Neuron (in vitro differentiated cells): ENCODE measurements at regions not wholly inside any gene's neighbourhood (a gene's known extent, or its start where the extent isn't known, plus 50 kb on each side); places are given as distances from the start of the nearest gene placed in this dataset.

Source experiments
- H2AFZ ChIP-seq: one replicate; pipeline ENCODE4 v1.6.1; 2013; ENCODE audit warnings: low read depth, mild to moderate bottlenecking, inconsistent platforms, low read length, moderate library complexity
- H3K27me3 ChIP-seq: one replicate; pipeline ENCODE4 v1.6.1; 2013; ENCODE audit warnings: low read length; ENCODE audit not compliant: insufficient read depth
- H3K36me3 ChIP-seq: one replicate; pipeline ENCODE4 v1.6.1; 2013; ENCODE audit warnings: low read length; ENCODE audit not compliant: insufficient read depth
- H3K4me1 ChIP-seq: one replicate; pipeline ENCODE4 v1.6.1; 2013; ENCODE audit warnings: low read length; ENCODE audit not compliant: insufficient read depth
- H3K4me3 ChIP-seq: 2 replicates; pipeline ENCODE4 v1.5.1; 2013; ENCODE audit warnings: mild to moderate bottlenecking, low read length, moderate library complexity
- H3K9me3 ChIP-seq: one replicate; pipeline ENCODE4 v1.6.1; 2013; ENCODE audit warnings: low read length

- Histone ChIP-seq H2AFZ (no peak overlapping the region), H3K9me3 (no peaks in the 10 kb centered on the region), H3K36me3 (no peaks in the 10 kb centered on the region), H3K27me3 (no peaks in the 10 kb centered on the region), H3K4me1 (no peaks in the 10 kb centered on the region), H3K4me3 (no peak overlapping the region)
Observed at GRCh38 chr12:115223991-115224390, 540.0 kb upstream of the TBX3 start.

DNA sequence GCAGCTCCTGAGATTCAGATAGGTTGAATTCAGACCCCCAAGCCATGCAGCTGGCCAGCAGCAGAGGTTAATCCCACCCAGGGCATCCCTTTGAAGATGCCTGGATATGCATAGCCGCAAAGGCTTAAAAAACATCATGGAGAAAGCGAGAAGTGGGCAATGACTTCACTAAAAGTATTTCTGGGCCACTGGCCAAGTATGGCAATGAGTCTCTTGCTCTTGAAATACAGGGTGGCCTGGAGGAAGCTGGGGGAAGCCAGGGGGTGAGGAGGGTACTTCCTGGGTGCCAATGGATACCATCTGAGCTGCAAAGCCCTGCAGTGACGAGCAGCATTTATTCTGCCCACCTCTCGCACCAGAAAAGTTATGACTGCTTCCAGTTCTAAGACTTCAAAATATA, 539.3 kb upstream of the TBX3 start:
- Histone ChIP-seq H3K27me3 (no peaks in the 10 kb centered on the region), H3K4me1 (no peaks in the 10 kb centered on the region)

GRCh38 chr12:115222220-115222619, 538.2 kb upstream of the TBX3 start:
- H3K36me3 ChIP-seq: no peaks in the 10 kb centered on the region
- no peak overlapping the region for H2AFZ ChIP-seq
- no peaks in the 10 kb centered on the region for H3K4me1 ChIP-seq
- no peak overlapping the region for H3K4me3 ChIP-seq
- no peaks in the 10 kb centered on the region for H3K9me3 ChIP-seq
- H3K27me3 ChIP-seq: no peaks in the 10 kb centered on the region

More for the DNA sequence above, 539.3 kb upstream of the TBX3 start:
- Histone ChIP-seq H2AFZ (no peak overlapping the region), H3K9me3 (no peaks in the 10 kb centered on the region), H3K4me3 (no peak overlapping the region), H3K36me3 (no peaks in the 10 kb centered on the region)

DNA sequence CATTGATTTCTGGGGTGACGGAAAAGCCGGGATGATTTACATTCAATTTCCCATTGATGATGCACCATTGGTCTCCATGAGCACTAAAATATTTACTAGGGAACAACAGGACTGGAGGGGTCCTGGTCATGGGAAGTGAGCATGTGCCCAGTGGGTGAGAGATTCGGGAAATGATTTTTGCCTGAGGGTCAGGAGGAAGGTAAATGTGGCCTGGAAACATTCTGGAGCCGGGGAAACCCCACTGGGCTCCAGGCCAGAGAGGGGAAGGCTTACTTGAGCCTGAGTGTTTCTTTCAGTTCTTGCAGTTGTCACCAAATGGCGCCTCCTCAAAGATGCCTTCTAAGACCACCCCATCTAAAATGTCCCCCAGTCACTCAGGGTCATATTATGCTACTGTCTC, 532.3 kb upstream of the TBX3 start:
- no peaks in the 10 kb centered on the region for H3K9me3 ChIP-seq
- no peaks in the 10 kb centered on the region for H3K4me1 ChIP-seq
- no peaks in the 10 kb centered on the region for H3K36me3 ChIP-seq
- H3K4me3 ChIP-seq: no peak overlapping the region
- no peaks in the 10 kb centered on the region for H3K27me3 ChIP-seq
- no peak overlapping the region for H2AFZ ChIP-seq

- H3K4me3 ChIP-seq: no peak overlapping the region
- H3K27me3 ChIP-seq: no peaks in the 10 kb centered on the region
- no peaks in the 10 kb centered on the region for H3K36me3 ChIP-seq
- no peaks in the 10 kb centered on the region for H3K4me1 ChIP-seq
- H3K9me3 ChIP-seq: no peaks in the 10 kb centered on the region
- no peak overlapping the region for H2AFZ ChIP-seq
Observed at GRCh38 chr12:115215544-115215943, 531.6 kb upstream of the TBX3 start.

DNA sequence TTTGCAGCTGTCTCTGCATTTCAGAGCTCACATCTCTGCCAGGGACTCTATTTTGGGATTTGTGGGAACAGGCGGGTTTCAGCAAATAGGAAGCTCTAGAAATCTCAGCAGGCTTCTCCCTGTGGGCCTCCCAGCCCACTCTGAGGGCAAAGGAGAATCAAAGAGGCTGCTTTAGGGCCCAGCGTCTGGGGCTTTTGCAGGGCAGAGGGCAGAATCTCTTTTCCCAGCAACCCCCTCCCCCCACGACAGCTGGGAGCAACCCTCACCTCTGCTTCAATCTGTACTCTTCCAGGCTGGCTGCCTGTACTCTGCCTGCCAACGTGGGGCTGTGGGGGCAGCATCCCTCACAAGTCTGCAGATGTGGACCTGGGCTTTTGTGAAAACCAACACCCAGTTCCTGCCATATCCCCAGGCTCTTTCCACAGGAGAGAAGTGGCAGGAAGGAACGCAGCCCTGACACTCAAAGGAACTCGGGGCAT, 529.6 kb upstream of the TBX3 start:
- H3K27me3 ChIP-seq: no peaks in the 10 kb centered on the region
- H3K4me3 ChIP-seq: no peak overlapping the region
- no peak overlapping the region for H2AFZ ChIP-seq
- H3K4me1 ChIP-seq: no peaks in the 10 kb centered on the region
- H3K9me3 ChIP-seq: no peaks in the 10 kb centered on the region
- no peaks in the 10 kb centered on the region for H3K36me3 ChIP-seq

DNA sequence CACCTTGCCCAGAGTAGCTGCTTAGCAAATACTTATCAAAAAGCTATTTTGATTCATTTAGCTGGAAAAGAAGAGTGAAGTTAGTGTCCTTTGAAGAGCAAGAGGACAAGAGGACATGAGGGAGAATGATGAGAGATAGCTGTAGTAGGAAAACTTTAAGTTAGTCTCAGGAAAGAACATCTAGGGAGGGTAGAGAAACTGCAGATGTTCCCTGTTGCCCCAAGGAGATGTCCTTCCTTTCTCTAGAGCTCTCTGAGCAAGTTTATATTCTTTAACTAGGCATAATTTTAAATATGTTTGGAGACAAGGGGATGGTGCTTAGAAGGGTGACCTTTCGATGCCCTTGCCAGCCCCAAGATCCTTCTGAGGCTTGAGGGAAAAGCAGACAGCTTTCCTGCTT, 529.1 kb upstream of the TBX3 start:
- no peak overlapping the region for H3K4me3 ChIP-seq
- H3K9me3 ChIP-seq: no peaks in the 10 kb centered on the region
- H2AFZ ChIP-seq: no peak overlapping the region
- no peaks in the 10 kb centered on the region for H3K27me3 ChIP-seq
- H3K36me3 ChIP-seq: no peaks in the 10 kb centered on the region
- no peaks in the 10 kb centered on the region for H3K4me1 ChIP-seq

- H3K4me3 ChIP-seq: no peak overlapping the region
- H2AFZ ChIP-seq: no peak overlapping the region
- H3K36me3 ChIP-seq: no peaks in the 10 kb centered on the region
- H3K4me1 ChIP-seq: no peaks in the 10 kb centered on the region
- H3K9me3 ChIP-seq: no peaks in the 10 kb centered on the region
- H3K27me3 ChIP-seq: no peaks in the 10 kb centered on the region
Observed at GRCh38 chr12:115212356-115212755, 528.4 kb upstream of the TBX3 start.

GRCh38 chr12:115210533-115211252, 526.7 kb upstream of the TBX3 start:
- Histone ChIP-seq H3K4me1 (no peaks in the 10 kb centered on the region), H3K36me3 (no peaks in the 10 kb centered on the region), H3K4me3 (no peak overlapping the region), H3K27me3 (no peaks in the 10 kb centered on the region), H3K9me3 (no peaks in the 10 kb centered on the region), H2AFZ (no peak overlapping the region)

GRCh38 chr12:115209230-115209629, 525.3 kb upstream of the TBX3 start:
- Histone ChIP-seq H3K4me3 (no peak overlapping the region), H3K4me1 (no peaks in the 10 kb centered on the region), H3K27me3 (no peaks in the 10 kb centered on the region), H3K36me3 (no peaks in the 10 kb centered on the region), H3K9me3 (no peaks in the 10 kb centered on the region), H2AFZ (no peak overlapping the region)

GRCh38 chr12:115208098-115208497, 524.1 kb upstream of the TBX3 start:
- H3K4me1 ChIP-seq: no peaks in the 10 kb centered on the region
- H3K4me3 ChIP-seq: no peak overlapping the region
- no peaks in the 10 kb centered on the region for H3K27me3 ChIP-seq
- no peak overlapping the region for H2AFZ ChIP-seq
- no peaks in the 10 kb centered on the region for H3K9me3 ChIP-seq
- no peaks in the 10 kb centered on the region for H3K36me3 ChIP-seq

GRCh38 chr12:115207216-115207915, 523.4 kb upstream of the TBX3 start:
- no peaks in the 10 kb centered on the region for H3K27me3 ChIP-seq
- H3K9me3 ChIP-seq: no peaks in the 10 kb centered on the region
- no peaks in the 10 kb centered on the region for H3K36me3 ChIP-seq
- no peaks in the 10 kb centered on the region for H3K4me1 ChIP-seq
- H3K4me3 ChIP-seq: no peak overlapping the region
- H2AFZ ChIP-seq: no peak overlapping the region

- Histone ChIP-seq H2AFZ (no peak overlapping the region), H3K4me1 (no peaks in the 10 kb centered on the region), H3K27me3 (no peaks in the 10 kb centered on the region), H3K36me3 (no peaks in the 10 kb centered on the region), H3K9me3 (no peaks in the 10 kb centered on the region), H3K4me3 (no peak overlapping the region)
Observed at GRCh38 chr12:115206801-115207200, 522.8 kb upstream of the TBX3 start.
